Middle frontal gyrus (tissue), 1 donor: ENCODE measurements at regions not wholly inside any gene's neighbourhood (a gene's known extent, or its start where the extent isn't known, plus 50 kb on each side); places are given as distances from the start of the nearest gene placed in this dataset.
"Not testable (repeated sequence)": the region's sequence is repeated elsewhere in the genome, so short reads cannot be mapped to it uniquely, and the experiment has no call there.

Experiments
- DNase-seq: peaks from one replicate; pipeline ENCODE4 v3.0.0-alpha.2; 2015; ENCODE audit warnings: low spot score; ENCODE audit errors: extremely low spot score

- no peak for DNase-seq
These were observed 77.2 kb upstream of the RFLNA start for GRCh38 chr12:124217508-124218242.

- no peak for DNase-seq
These were observed 76.7 kb upstream of the RFLNA start for GRCh38 chr12:124218243-124218560.

- DNase-seq: not testable (repeated sequence)
These were observed 76.2 kb upstream of the RFLNA start for GRCh38 chr12:124218650-124219049.

GRCh38 chr12:124222368-124223245 is 72.3 kb upstream of the RFLNA start:
- DNase-seq: no peak

GRCh38 chr12:124223733-124224138 is 71.2 kb upstream of the RFLNA start:
- DNase-seq: not testable (repeated sequence)

GRCh38 chr12:124224535-124225110 is 70.3 kb upstream of the RFLNA start:
- DNase-seq: no peak

- no peak for DNase-seq
These were observed 69.2 kb upstream of the RFLNA start for GRCh38 chr12:124225730-124226129.

- no peak for DNase-seq
These were observed 66.8 kb upstream of the RFLNA start for GRCh38 chr12:124227951-124228711.

- DNase-seq: no peak
These were observed 65.4 kb upstream of the RFLNA start for GRCh38 chr12:124229520-124229919.

GRCh38 chr12:124230117-124230757 is 64.7 kb upstream of the RFLNA start:
- no peak for DNase-seq

GRCh38 chr12:124230789-124231188 is 64.1 kb upstream of the RFLNA start:
- no peak for DNase-seq

- no peak for DNase-seq
These were observed 62.8 kb upstream of the RFLNA start for GRCh38 chr12:124231980-124232653.

GRCh38 chr12:124232654-124232987 is 62.3 kb upstream of the RFLNA start:
- no peak for DNase-seq

GRCh38 chr12:124233041-124233796 is 61.7 kb upstream of the RFLNA start:
- DNase-seq: no peak

GRCh38 chr12:124233846-124234640 is 60.9 kb upstream of the RFLNA start:
- DNase-seq: no peak

- no peak for DNase-seq
These were observed 58.3 kb upstream of the RFLNA start for GRCh38 chr12:124236625-124237031.

GRCh38 chr12:124238886-124239285 is 56.0 kb upstream of the RFLNA start:
- DNase-seq: no peak

GRCh38 chr12:124240493-124240892 is 54.4 kb upstream of the RFLNA start:
- no peak for DNase-seq
